Adrenal gland (tissue), 5 donors: ENCODE measurements at regions not wholly inside any gene's neighbourhood (a gene's known extent, or its start where the extent isn't known, plus 50 kb on each side); places are given as distances from the start of the nearest gene placed in this dataset.

Source experiments
- CTCF ChIP-seq, 6 experiments: fragments of 450-650 bp in 4 of 6; fragments of 200-600 bp in 2 of 6; sonication (generic) in 1 of 6; IDR thresholded peaks; 1 replicate in 5 of 6; 2 replicates in 1 of 6; pipeline versions ENCODE4 v1.5.1 to v1.8.0; 2016 to 2021; ENCODE audit warnings: antibody characterized with exemption in 6 of 6, mild to moderate bottlenecking in 2 of 6, moderate library complexity in 1 of 6
- POLR2A ChIP-seq, 2 donors: fragments of 450-650 bp; IDR thresholded peaks; one replicate each; pipeline ENCODE4 v1.6.1; 2017; ENCODE audit warnings: antibody characterized with exemption in 2 of 2, mild to moderate bottlenecking in 2 of 2, moderate library complexity in 1 of 2
- donor health status: DM: no; HTN: no; CAD: no.

DNA sequence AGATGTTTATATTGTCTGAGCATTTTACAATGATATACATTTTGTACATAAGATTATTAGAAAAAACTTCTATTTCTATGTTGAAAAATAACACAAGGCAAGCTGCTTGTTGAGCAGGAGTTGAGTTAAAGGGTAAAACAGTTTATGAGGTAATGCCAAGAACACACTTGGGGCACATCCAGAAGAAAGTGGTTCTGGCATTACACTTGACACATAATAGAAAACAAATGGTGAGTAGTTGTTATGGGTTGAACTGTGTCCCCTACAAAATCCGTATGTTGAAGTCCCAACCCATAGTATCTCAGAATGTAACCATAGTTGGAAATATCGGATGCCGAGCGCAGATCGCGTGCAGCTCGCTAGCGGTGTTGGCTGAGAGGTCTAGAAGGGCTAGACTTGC lies 354.3 kb upstream of the GOT2 start:
- no peak for TF ChIP-seq CTCF (IDR thresholded peaks at IDR 0.05)
- no peak for TF ChIP-seq POLR2A (IDR thresholded peaks at IDR 0.05)
